Smooth muscle cell (in vitro differentiated cells): ENCODE measurements at regions not wholly inside any gene's neighbourhood (a gene's known extent, or its start where the extent isn't known, plus 50 kb on each side); places are given as distances from the start of the nearest gene placed in this dataset.

Source experiments
- DNase-seq: peaks from one replicate; lab custom pipeline; 2025; ENCODE audit not compliant: unreplicated experiment; lab: John Stamatoyannopoulos, UW
- H2AFZ ChIP-seq: fragments of 200-600 bp; sonication (generic); 2 replicates; pipeline ENCODE4 v1.6.0; 2016; ENCODE audit warnings: antibody characterized with exemption, low read depth, mild to moderate bottlenecking
- H3F3A ChIP-seq: fragments of 200-600 bp; sonication (generic); 2 replicates; pipeline ENCODE4 v1.6.0; 2017; ENCODE audit warnings: antibody characterized with exemption, low read depth
- H3K27ac ChIP-seq: fragments of 200-600 bp; sonication (generic); 2 replicates; pipeline ENCODE4 v1.5.1; 2016; ENCODE audit warnings: low read depth, mild to moderate bottlenecking
- H3K27me3 ChIP-seq: fragments of 200-600 bp; sonication (generic); 2 replicates; pipeline ENCODE4 v1.6.1; 2016; ENCODE audit warnings: low read depth, mild to moderate bottlenecking
- H3K36me3 ChIP-seq: fragments of 200-600 bp; sonication (generic); 2 replicates; pipeline ENCODE4 v1.5.1; 2016; ENCODE audit warnings: low read depth
- H3K4me1 ChIP-seq: fragments of 200-600 bp; sonication (generic); 2 replicates; pipeline ENCODE4 v1.5.1; 2016; ENCODE audit warnings: low read depth
- H3K4me2 ChIP-seq: fragments of 200-600 bp; sonication (generic); 2 replicates; pipeline ENCODE4 v1.6.0; 2016; ENCODE audit warnings: mild to moderate bottlenecking
- H3K4me3 ChIP-seq: fragments of 200-600 bp; sonication (generic); 2 replicates; pipeline ENCODE4 v1.5.1; 2016; ENCODE audit warnings: mild to moderate bottlenecking
- H3K79me2 ChIP-seq: fragments of 200-600 bp; sonication (generic); 2 replicates; pipeline ENCODE4 v1.6.0; 2016; ENCODE audit warnings: low read depth, mild to moderate bottlenecking
- H3K9ac ChIP-seq: fragments of 200-600 bp; sonication (generic); 2 replicates; pipeline ENCODE4 v1.6.0; 2016; ENCODE audit warnings: low read depth
- H3K9me3 ChIP-seq: fragments of 200-600 bp; sonication (generic); replicated peaks from 2 replicates; pipeline ENCODE4 v1.5.1; 2016; ENCODE audit warnings: low read depth
- H4K20me1 ChIP-seq: fragments of 200-600 bp; sonication (generic); 2 replicates; pipeline ENCODE4 v1.6.0; 2016; ENCODE audit warnings: low read depth
- WGBS: methylation state at CpG from one replicate; pipeline ENCODE4 v1.1.7; 2016; ENCODE audit warnings: low lambda C conversion rate; 5-methylcytosine and 5-hydroxymethylcytosine counted together
- TF ChIP-seq, protein P1 (sequence below): fragments of 200-600 bp; sonication (generic); IDR thresholded peaks from 2 replicates; pipeline ENCODE4 v1.5.1; 2017; ENCODE audit warnings: borderline replicate concordance, mild to moderate bottlenecking, antibody characterized with exemption; ENCODE audit not compliant: insufficient read depth, poor library complexity, severe bottlenecking

GRCh38 chr5:33321026-33321425, 119.7 kb upstream of the TARS1 start:
- Histone ChIP-seq H4K20me1 (no peaks in the 10 kb centered on the region), H3K79me2 (no peaks in the 10 kb centered on the region), H3K4me2 (no peak overlapping the region), H3K4me1 (peaks cover 3% of the 10 kb centered on the region), H3F3A (no peaks in the 10 kb centered on the region), H3K4me3 (no peak overlapping the region), H3K36me3 (no peaks in the 10 kb centered on the region), H3K27ac (no peak overlapping the region), H3K9ac (no peak overlapping the region), H3K9me3 (no peaks in the 10 kb centered on the region), H2AFZ (no peak overlapping the region), H3K27me3 (no peaks in the 10 kb centered on the region)
- no peak for DNase-seq
- 14% methylated on average over 1 of the region's 1 CpG for WGBS
- TF ChIP-seq, protein P1, sequence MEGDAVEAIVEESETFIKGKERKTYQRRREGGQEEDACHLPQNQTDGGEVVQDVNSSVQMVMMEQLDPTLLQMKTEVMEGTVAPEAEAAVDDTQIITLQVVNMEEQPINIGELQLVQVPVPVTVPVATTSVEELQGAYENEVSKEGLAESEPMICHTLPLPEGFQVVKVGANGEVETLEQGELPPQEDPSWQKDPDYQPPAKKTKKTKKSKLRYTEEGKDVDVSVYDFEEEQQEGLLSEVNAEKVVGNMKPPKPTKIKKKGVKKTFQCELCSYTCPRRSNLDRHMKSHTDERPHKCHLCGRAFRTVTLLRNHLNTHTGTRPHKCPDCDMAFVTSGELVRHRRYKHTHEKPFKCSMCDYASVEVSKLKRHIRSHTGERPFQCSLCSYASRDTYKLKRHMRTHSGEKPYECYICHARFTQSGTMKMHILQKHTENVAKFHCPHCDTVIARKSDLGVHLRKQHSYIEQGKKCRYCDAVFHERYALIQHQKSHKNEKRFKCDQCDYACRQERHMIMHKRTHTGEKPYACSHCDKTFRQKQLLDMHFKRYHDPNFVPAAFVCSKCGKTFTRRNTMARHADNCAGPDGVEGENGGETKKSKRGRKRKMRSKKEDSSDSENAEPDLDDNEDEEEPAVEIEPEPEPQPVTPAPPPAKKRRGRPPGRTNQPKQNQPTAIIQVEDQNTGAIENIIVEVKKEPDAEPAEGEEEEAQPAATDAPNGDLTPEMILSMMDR = no peak

DNA sequence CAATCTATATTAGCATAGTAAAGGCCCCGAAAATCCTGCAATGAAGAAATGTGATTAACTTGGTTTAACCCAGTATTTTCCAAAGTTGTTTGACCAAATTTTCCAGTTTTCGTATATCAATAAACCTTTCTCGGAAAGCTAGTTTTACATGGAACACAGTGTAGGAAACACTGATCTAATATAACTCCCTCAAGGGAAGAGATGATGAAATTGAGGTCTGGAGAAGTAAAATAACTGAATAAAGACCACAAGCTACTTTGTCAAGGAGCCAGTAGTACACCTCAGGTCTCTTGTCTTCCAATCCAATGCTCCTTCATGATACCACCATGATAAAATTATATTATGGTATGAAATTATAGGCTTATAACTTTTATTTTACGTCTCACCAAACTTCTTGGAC, 118.1 kb upstream of the TARS1 start:
- no peak overlapping the region for H2AFZ ChIP-seq
- H3K36me3 ChIP-seq = no peaks in the 10 kb centered on the region
- no peaks in the 10 kb centered on the region for H3K9me3 ChIP-seq
- peaks cover 3% of the 10 kb centered on the region for H3K4me1 ChIP-seq
- H3K27ac ChIP-seq = no peak overlapping the region
- no peaks in the 10 kb centered on the region for H3F3A ChIP-seq
- no peak overlapping the region for H3K9ac ChIP-seq
- H3K4me3 ChIP-seq = no peak overlapping the region
- TF ChIP-seq, protein P1 = no peak
- no peaks in the 10 kb centered on the region for H3K27me3 ChIP-seq
- no peaks in the 10 kb centered on the region for H3K79me2 ChIP-seq
- 93% methylated on average over 4 of the region's 4 CpGs for WGBS
- no peak for DNase-seq
- no peak overlapping the region for H3K4me2 ChIP-seq
- H4K20me1 ChIP-seq = no peaks in the 10 kb centered on the region

GRCh38 chr5:33324667-33325307, 116.0 kb upstream of the TARS1 start:
- WGBS = 94% methylated on average over 2 of the region's 2 CpGs
- no peaks in the 10 kb centered on the region for H3K36me3 ChIP-seq
- no peaks in the 10 kb centered on the region for H3K79me2 ChIP-seq
- H3K9me3 ChIP-seq = no peaks in the 10 kb centered on the region
- H3K4me2 ChIP-seq = no peak overlapping the region
- no peak overlapping the region for H3K9ac ChIP-seq
- no peak overlapping the region for H3K27ac ChIP-seq
- TF ChIP-seq, protein P1 = no peak
- H3K27me3 ChIP-seq = no peaks in the 10 kb centered on the region
- no peaks in the 10 kb centered on the region for H3F3A ChIP-seq
- no peaks in the 10 kb centered on the region for H4K20me1 ChIP-seq
- no peaks in the 10 kb centered on the region for H3K4me1 ChIP-seq
- no peak overlapping the region for H2AFZ ChIP-seq
- DNase-seq = no peak
- H3K4me3 ChIP-seq = no peak overlapping the region

DNA sequence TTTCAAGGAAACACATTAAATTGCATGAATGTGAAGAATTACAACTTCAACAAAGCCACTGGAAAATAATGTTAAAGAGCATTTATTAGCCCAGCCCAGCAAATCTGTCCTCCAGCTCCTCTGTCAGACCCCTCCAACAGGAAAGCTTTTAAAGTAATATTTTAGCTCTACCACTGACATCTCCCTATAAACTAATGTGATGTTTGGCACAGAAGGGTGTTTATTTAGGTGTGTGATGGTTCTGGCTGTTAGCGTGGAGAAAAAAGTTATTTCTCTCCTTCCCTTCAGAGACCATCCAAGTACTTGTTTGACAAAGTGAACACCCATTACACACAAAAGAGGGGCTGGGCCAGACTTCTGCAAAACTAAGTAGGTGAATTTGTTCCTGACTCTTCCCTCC, 111.9 kb upstream of the TARS1 start:
- no peaks in the 10 kb centered on the region for H3K27me3 ChIP-seq
- 96% methylated on average over 1 of the region's 1 CpG for WGBS
- no peaks in the 10 kb centered on the region for H3K36me3 ChIP-seq
- H3K9me3 ChIP-seq = no peaks in the 10 kb centered on the region
- H3F3A ChIP-seq = no peaks in the 10 kb centered on the region
- no peak overlapping the region for H3K4me3 ChIP-seq
- no peak for DNase-seq
- H3K4me1 ChIP-seq = no peaks in the 10 kb centered on the region
- TF ChIP-seq, protein P1 = no peak
- H3K27ac ChIP-seq = no peak overlapping the region
- no peak overlapping the region for H3K9ac ChIP-seq
- H4K20me1 ChIP-seq = no peaks in the 10 kb centered on the region
- H2AFZ ChIP-seq = no peak overlapping the region
- H3K4me2 ChIP-seq = no peak overlapping the region
- H3K79me2 ChIP-seq = no peaks in the 10 kb centered on the region
